Gastroesophageal sphincter (tissue), 3 donors: ENCODE measurements at regions not wholly inside any gene's neighbourhood (a gene's known extent, or its start where the extent isn't known, plus 50 kb on each side); places are given as distances from the start of the nearest gene placed in this dataset.

Experiments
- POLR2A ChIP-seq, 2 donors: fragments of 450-650 bp; IDR thresholded peaks; one replicate each; pipeline ENCODE4 v1.6.1; 2017; ENCODE audit warnings: antibody characterized with exemption in 2 of 2, mild to moderate bottlenecking in 2 of 2, moderate library complexity in 1 of 2
- TF ChIP-seq, protein P1 (sequence below), 4 experiments: fragments of 200-600 bp in 2 of 4; fragments of 450-650 bp in 2 of 4; sonication (generic) in 1 of 4; IDR thresholded peaks; one replicate each; pipeline ENCODE4 v1.5.1; 2017 to 2019; ENCODE audit warnings: antibody characterized with exemption in 4 of 4, mild to moderate bottlenecking in 2 of 4, moderate library complexity in 2 of 4

DNA sequence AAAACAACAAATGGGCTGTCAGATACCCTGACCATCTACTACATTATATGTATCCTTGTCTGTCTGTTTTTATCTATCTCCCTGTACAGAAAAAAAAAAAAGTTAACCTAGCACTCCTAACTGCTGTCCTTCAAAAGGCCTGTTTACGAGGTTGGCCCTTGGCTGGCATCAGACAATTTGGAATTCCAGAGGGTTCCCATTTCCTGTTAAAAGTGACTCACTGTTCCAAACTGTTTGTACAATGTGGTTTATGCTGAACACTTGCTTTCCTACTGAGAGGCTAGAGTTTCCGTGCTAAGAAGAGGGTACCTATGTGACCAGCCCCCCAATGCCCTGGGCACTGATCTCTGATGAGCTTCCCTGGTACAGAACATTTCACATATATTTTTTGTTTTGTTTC lies 65.9 kb upstream of the HMGXB4 start:
- TF ChIP-seq, protein P1, sequence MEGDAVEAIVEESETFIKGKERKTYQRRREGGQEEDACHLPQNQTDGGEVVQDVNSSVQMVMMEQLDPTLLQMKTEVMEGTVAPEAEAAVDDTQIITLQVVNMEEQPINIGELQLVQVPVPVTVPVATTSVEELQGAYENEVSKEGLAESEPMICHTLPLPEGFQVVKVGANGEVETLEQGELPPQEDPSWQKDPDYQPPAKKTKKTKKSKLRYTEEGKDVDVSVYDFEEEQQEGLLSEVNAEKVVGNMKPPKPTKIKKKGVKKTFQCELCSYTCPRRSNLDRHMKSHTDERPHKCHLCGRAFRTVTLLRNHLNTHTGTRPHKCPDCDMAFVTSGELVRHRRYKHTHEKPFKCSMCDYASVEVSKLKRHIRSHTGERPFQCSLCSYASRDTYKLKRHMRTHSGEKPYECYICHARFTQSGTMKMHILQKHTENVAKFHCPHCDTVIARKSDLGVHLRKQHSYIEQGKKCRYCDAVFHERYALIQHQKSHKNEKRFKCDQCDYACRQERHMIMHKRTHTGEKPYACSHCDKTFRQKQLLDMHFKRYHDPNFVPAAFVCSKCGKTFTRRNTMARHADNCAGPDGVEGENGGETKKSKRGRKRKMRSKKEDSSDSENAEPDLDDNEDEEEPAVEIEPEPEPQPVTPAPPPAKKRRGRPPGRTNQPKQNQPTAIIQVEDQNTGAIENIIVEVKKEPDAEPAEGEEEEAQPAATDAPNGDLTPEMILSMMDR (IDR thresholded peaks at IDR 0.05) = no peak
- TF ChIP-seq POLR2A (IDR thresholded peaks at IDR 0.05) = no peak
